Endodermal cell (in vitro differentiated cells): ENCODE measurements at regions not wholly inside any gene's neighbourhood (a gene's known extent, or its start where the extent isn't known, plus 50 kb on each side); places are given as distances from the start of the nearest gene placed in this dataset.

Experiments used
- DNase-seq: peaks from one replicate; pipeline ENCODE4 v3.0.0-alpha.2; 2017
- H3K27ac ChIP-seq: 2 replicates; pipeline ENCODE4 v1.5.1; 2013; ENCODE audit warnings: mild to moderate bottlenecking, low read depth, low read length, moderate library complexity
- H3K27me3 ChIP-seq: 2 replicates; pipeline ENCODE4 v1.6.1; 2013; ENCODE audit warnings: mild to moderate bottlenecking, low read length, moderate library complexity; ENCODE audit not compliant: insufficient read depth, control insufficient read depth, poor library complexity, severe bottlenecking
- H3K36me3 ChIP-seq: 2 replicates; pipeline ENCODE4 v1.7.0; 2013; ENCODE audit warnings: mild to moderate bottlenecking, low read length, moderate library complexity; ENCODE audit not compliant: control insufficient read depth, insufficient read depth
- H3K4me1 ChIP-seq: one replicate; pipeline ENCODE4 v1.7.0; 2013; ENCODE audit warnings: low read length; ENCODE audit not compliant: control insufficient read depth, insufficient read depth
- H3K4me3 ChIP-seq: 2 replicates; pipeline ENCODE4 v1.5.1; 2013; ENCODE audit warnings: mild to moderate bottlenecking, low read length, moderate library complexity
- H3K9ac ChIP-seq: 2 replicates; pipeline ENCODE4 v1.6.1; 2013; ENCODE audit warnings: mild to moderate bottlenecking, low read length, moderate library complexity; ENCODE audit not compliant: poor library complexity, severe bottlenecking; ENCODE audit errors: extremely low read depth
- H3K9me3 ChIP-seq: 2 replicates; pipeline ENCODE4 v1.6.1; 2013; ENCODE audit warnings: mild to moderate bottlenecking, low read length, moderate library complexity; ENCODE audit not compliant: control insufficient read depth
- H3K27ac Mint-ChIP-seq: 2 replicates; pipeline ENCODE4 v1.8.0; 2020; ENCODE audit warnings: mixed read lengths
- H3K27me3 Mint-ChIP-seq: 2 replicates; pipeline ENCODE4 v1.8.0; 2021; ENCODE audit warnings: mild to moderate bottlenecking, mixed read lengths; ENCODE audit not compliant: insufficient read depth
- H3K36me3 Mint-ChIP-seq: 2 replicates; pipeline ENCODE4 v1.8.0; 2020; ENCODE audit warnings: low read depth, mixed read lengths
- H3K4me1 Mint-ChIP-seq: 2 replicates; pipeline ENCODE4 v1.8.0; 2020; ENCODE audit warnings: mixed read lengths
- H3K4me3 Mint-ChIP-seq: 2 replicates; pipeline ENCODE4 v1.8.0; 2020; ENCODE audit warnings: mild to moderate bottlenecking, moderate library complexity, mixed read lengths
- H3K9me3 Mint-ChIP-seq: 2 replicates; pipeline ENCODE4 v1.8.0; 2020; ENCODE audit warnings: mild to moderate bottlenecking, mixed read lengths
- WGBS, 2 experiments: methylation state at CpG; one replicate each; pipeline versions ENCODE4 v1.1.5 to v1.1.7; 2013; ENCODE audit warnings: missing lambda C conversion rate in 2 of 2, mixed read lengths in 1 of 2; ENCODE audit not compliant: insufficient coverage in 1 of 2, insufficient read length in 1 of 2; 5-methylcytosine and 5-hydroxymethylcytosine counted together
- TF ChIP-seq, protein P1 (sequence below): fragments of 200-600 bp; sonication (generic); conservative IDR thresholded peaks from 2 replicates; pipeline ENCODE4 v1.5.0; 2021; ENCODE audit warnings: antibody characterized with exemption, mild to moderate bottlenecking

- no peaks in the 10 kb centered on the region for H3K36me3 ChIP-seq
- no peaks in the 10 kb centered on the region for H3K27me3 ChIP-seq
- no peak for DNase-seq
- H3K27me3 Mint-ChIP-seq: no peaks in the 10 kb centered on the region
- no peaks in the 10 kb centered on the region for H3K36me3 Mint-ChIP-seq
- no peaks in the 10 kb centered on the region for H3K9me3 ChIP-seq
- WGBS, 2 experiments: 78 to 88% methylated on average over 8 to 21 of the region's 21 CpGs
- H3K4me1 ChIP-seq: no peaks in the 10 kb centered on the region
- no peak overlapping the region for H3K4me3 ChIP-seq
- no peak overlapping the region for H3K27ac ChIP-seq
- H3K9ac ChIP-seq: no peak overlapping the region
- peaks cover 3% of the 10 kb centered on the region for H3K4me1 Mint-ChIP-seq
- TF ChIP-seq, protein P1, sequence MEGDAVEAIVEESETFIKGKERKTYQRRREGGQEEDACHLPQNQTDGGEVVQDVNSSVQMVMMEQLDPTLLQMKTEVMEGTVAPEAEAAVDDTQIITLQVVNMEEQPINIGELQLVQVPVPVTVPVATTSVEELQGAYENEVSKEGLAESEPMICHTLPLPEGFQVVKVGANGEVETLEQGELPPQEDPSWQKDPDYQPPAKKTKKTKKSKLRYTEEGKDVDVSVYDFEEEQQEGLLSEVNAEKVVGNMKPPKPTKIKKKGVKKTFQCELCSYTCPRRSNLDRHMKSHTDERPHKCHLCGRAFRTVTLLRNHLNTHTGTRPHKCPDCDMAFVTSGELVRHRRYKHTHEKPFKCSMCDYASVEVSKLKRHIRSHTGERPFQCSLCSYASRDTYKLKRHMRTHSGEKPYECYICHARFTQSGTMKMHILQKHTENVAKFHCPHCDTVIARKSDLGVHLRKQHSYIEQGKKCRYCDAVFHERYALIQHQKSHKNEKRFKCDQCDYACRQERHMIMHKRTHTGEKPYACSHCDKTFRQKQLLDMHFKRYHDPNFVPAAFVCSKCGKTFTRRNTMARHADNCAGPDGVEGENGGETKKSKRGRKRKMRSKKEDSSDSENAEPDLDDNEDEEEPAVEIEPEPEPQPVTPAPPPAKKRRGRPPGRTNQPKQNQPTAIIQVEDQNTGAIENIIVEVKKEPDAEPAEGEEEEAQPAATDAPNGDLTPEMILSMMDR: no peak
- H3K4me3 Mint-ChIP-seq: no peak overlapping the region
- H3K9me3 Mint-ChIP-seq: peaks cover 2% of the 10 kb centered on the region
- no peak overlapping the region for H3K27ac Mint-ChIP-seq
Observed at GRCh38 chr4:177227636-177228035, 82.0 kb upstream of the NEIL3 start.

DNA sequence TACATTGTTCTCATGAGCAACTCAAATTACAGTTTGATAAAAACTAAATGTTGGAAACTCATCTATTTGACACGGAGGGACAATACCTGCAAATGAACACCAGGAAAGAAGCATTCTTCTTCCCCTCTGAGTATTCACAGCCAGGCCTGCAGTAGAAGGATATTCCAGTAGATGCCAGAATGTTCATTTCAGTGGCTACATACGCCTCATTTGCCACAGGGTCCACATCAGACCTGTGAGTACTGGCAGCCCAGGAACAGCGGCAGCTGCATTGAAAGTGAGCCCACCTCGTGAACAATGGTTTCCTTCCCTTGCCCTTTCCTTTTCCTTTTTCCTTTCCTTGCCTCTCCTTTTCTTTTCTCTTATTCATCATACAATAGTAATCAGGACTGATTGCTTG is 81.1 kb upstream of the NEIL3 start:
- no peaks in the 10 kb centered on the region for H3K36me3 ChIP-seq
- TF ChIP-seq, protein P1: no peak
- Mint-ChIP-seq H3K9me3 (peaks cover 2% of the 10 kb centered on the region), H3K27ac (no peak overlapping the region), H3K27me3 (no peaks in the 10 kb centered on the region), H3K36me3 (no peaks in the 10 kb centered on the region), H3K4me3 (no peak overlapping the region), H3K4me1 (peaks cover 3% of the 10 kb centered on the region)
- no peak overlapping the region for H3K27ac ChIP-seq
- no peaks in the 10 kb centered on the region for H3K27me3 ChIP-seq
- no peaks in the 10 kb centered on the region for H3K4me1 ChIP-seq
- no peaks in the 10 kb centered on the region for H3K9me3 ChIP-seq
- 91 to 100% methylated on average over 1 to 4 of the region's 4 CpGs for WGBS, 2 experiments
- H3K9ac ChIP-seq: no peak overlapping the region
- no peak for DNase-seq
- H3K4me3 ChIP-seq: no peak overlapping the region

DNA sequence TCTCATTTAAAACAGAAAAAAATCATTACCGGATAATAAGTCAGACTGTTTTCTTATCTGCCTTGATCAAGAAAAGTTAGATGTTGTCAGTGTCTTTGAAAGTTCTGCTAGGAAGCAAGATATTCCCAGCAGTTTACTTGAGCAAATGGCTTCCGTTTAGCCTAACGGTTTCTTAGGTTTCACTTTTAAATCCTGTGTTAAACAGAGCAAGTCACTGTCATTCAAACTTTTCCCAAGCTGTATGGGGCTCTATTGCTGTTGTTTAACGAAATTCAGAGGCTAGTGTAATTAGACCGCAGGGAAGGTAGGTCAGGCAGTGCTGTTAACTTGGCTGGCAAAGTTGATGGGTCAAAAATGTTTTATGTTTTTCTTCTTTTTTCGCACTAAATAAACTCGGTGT is 80.3 kb upstream of the NEIL3 start:
- no peak for DNase-seq
- Histone ChIP-seq H3K27me3 (no peaks in the 10 kb centered on the region), H3K9me3 (no peaks in the 10 kb centered on the region), H3K27ac (no peak overlapping the region), H3K9ac (no peak overlapping the region), H3K36me3 (no peaks in the 10 kb centered on the region), H3K4me3 (no peak overlapping the region), H3K4me1 (no peaks in the 10 kb centered on the region)
- no peak overlapping the region for H3K4me3 Mint-ChIP-seq
- H3K9me3 Mint-ChIP-seq: peaks cover 2% of the 10 kb centered on the region
- 59 to 72% methylated on average over 3 to 5 of the region's 7 CpGs for WGBS, 2 experiments
- no peaks in the 10 kb centered on the region for H3K27me3 Mint-ChIP-seq
- H3K36me3 Mint-ChIP-seq: no peaks in the 10 kb centered on the region
- H3K27ac Mint-ChIP-seq: no peak overlapping the region
- peaks cover 3% of the 10 kb centered on the region for H3K4me1 Mint-ChIP-seq
- TF ChIP-seq, protein P1: no peak
